PC-3 (cell line): ENCODE measurements at regions not wholly inside any gene's neighbourhood (a gene's known extent, or its start where the extent isn't known, plus 50 kb on each side); places are given as distances from the start of the nearest gene placed in this dataset.

Experiments used
- ATAC-seq: fragments of 200-7000 bp; cut with Tn5 transposase; 2 replicates; pipeline ENCODE4 v1.9.1; 2020; ENCODE audit warnings: mild to moderate bottlenecking, moderate library complexity
- BruUV-seq: library from RNA; stranded (reverse); fragments of 400-500 nt; replicated peaks from 2 replicates; lab custom pipeline; 2021; lab: Mats Ljungman, UMichigan
- CTCF ChIA-PET: fragments of 300-600 bp; sonication (Branson Sonifier 250); formaldehyde crosslinking; loops from one replicate; lab custom pipeline; 2022; ENCODE audit warnings: antibody characterized with exemption; lab: Charles Lee
- POLR2A ChIA-PET: fragments of 300-600 bp; sonication (Branson Sonifier 250); formaldehyde crosslinking; loops from one replicate; lab custom pipeline; 2022; ENCODE audit warnings: antibody characterized with exemption; ENCODE audit not compliant: unreplicated experiment; lab: Charles Lee
- DNase-seq: peaks from one replicate; pipeline ENCODE4 v3.0.0-alpha.2; 2015
- H2AFZ ChIP-seq: fragments of 300-600 bp; sonication (generic); 2 replicates; pipeline ENCODE4 v1.6.0; 2016; ENCODE audit warnings: antibody characterized with exemption, low read length
- H3F3A ChIP-seq: fragments of 300-600 bp; sonication (generic); one replicate; pipeline ENCODE4 v1.6.0; 2017; ENCODE audit warnings: antibody characterized with exemption, low read length, control low read depth, mild to moderate bottlenecking; ENCODE audit not compliant: unreplicated experiment
- H3K27ac ChIP-seq: fragments of 300-600 bp; sonication (generic); 2 replicates; pipeline ENCODE4 v1.5.1; 2016; ENCODE audit warnings: mild to moderate bottlenecking, low read length
- H3K27me3 ChIP-seq: fragments of 300-600 bp; sonication (generic); 2 replicates; pipeline ENCODE4 v1.6.1; 2016; ENCODE audit warnings: low read length, mixed read lengths
- H3K36me3 ChIP-seq: fragments of 300-600 bp; sonication (generic); 2 replicates; pipeline ENCODE4 v1.6.1; 2016; ENCODE audit warnings: low read depth, mixed run types, low read length, mixed read lengths
- H3K4me1 ChIP-seq: fragments of 300-600 bp; sonication (generic); 2 replicates; pipeline ENCODE4 v1.5.1; 2016; ENCODE audit warnings: low read length; ENCODE audit not compliant: insufficient read depth
- H3K4me2 ChIP-seq: fragments of 300-600 bp; sonication (generic); 2 replicates; pipeline ENCODE4 v1.6.0; 2016; ENCODE audit warnings: low read length
- H3K4me3 ChIP-seq: fragments of 300-600 bp; sonication (generic); 2 replicates; pipeline ENCODE4 v1.5.1; 2016; ENCODE audit warnings: mild to moderate bottlenecking, low read length, mixed read lengths
- H3K79me2 ChIP-seq: fragments of 300-600 bp; sonication (generic); 2 replicates; pipeline ENCODE4 v1.6.1; 2017; ENCODE audit warnings: low read length, mixed read lengths
- H3K9ac ChIP-seq: fragments of 300-600 bp; sonication (generic); 2 replicates; pipeline ENCODE4 v1.6.0; 2016; ENCODE audit warnings: mild to moderate bottlenecking, low read length
- H3K9me2 ChIP-seq: fragments of 300-600 bp; sonication (generic); replicated peaks from 2 replicates; pipeline ENCODE4 v1.6.1; 2016; ENCODE audit warnings: mixed run types, low read length, mixed read lengths
- H3K9me3 ChIP-seq: fragments of 300-600 bp; sonication (generic); 2 replicates; pipeline ENCODE4 v1.6.1; 2016; ENCODE audit warnings: low read length, mixed read lengths
- H4K20me1 ChIP-seq: fragments of 300-600 bp; sonication (generic); 2 replicates; pipeline ENCODE4 v1.6.1; 2016; ENCODE audit warnings: low read length, mixed read lengths
- EZH2 ChIP-seq: fragments of 300-600 bp; sonication (generic); IDR thresholded peaks from one replicate; pipeline ENCODE4 v1.6.1; 2017; ENCODE audit warnings: antibody characterized with exemption, mild to moderate bottlenecking, low read length; ENCODE audit not compliant: unreplicated experiment
- EZH2phosphoT487 ChIP-seq: fragments of 300-600 bp; sonication (generic); IDR thresholded peaks from 2 replicates; pipeline ENCODE4 v1.6.1; 2018; ENCODE audit warnings: mild to moderate bottlenecking, antibody characterized with exemption, low read length, borderline replicate concordance
- intact Hi-C: fragments of 100-400 bp; cut with micrococcal nuclease; formaldehyde crosslinking; loops from 2 replicates; pipeline ENCODE4 v1.9.0; 2023
- TF ChIP-seq, protein P1 (sequence below): fragments of 300-600 bp; sonication (generic); conservative IDR thresholded peaks from 2 replicates; pipeline ENCODE4 v1.5.1; 2017; ENCODE audit warnings: antibody characterized with exemption, low read depth, mild to moderate bottlenecking, low read length

DNA sequence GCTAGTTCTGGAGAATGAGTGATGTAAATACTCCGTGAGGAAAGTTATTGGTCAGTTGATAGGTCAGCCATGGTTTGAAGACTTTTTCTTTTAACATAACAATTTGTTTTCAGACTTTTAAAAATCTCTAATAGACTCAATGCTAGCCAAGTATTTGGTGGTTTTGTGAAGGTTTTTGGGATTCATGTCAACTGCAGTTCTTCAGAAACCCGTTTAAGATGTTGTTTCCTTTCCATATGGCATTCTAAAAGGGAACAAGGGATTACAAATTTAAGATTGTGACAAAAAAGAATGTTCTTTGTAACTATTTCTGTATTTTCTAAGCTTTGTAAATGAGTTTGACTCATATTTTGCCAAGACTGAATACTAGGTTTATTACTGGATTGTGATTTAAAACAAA lies 281.7 kb upstream of the COL8A1 start:
- Histone ChIP-seq H3F3A (no peaks in the 10 kb centered on the region), H4K20me1 (no peaks in the 10 kb centered on the region), H3K9me2 (no peaks in the 10 kb centered on the region), H3K79me2 (no peaks in the 10 kb centered on the region), H3K27me3 (no peaks in the 10 kb centered on the region; the same call in 1 of the 2 replicates), H3K4me3 (no peak overlapping the region), H3K4me1 (no peaks in the 10 kb centered on the region), H3K4me2 (no peak overlapping the region), H3K36me3 (no peaks in the 10 kb centered on the region), H2AFZ (no peak overlapping the region), H3K9ac (no peak overlapping the region), H3K27ac (no peak overlapping the region), H3K9me3 (no peaks in the 10 kb centered on the region)
- intact Hi-C loops, result no loop called here
- no TSS peak for BruUV-seq
- DNase-seq (no peak), ATAC-seq (no peak)
- CTCF ChIA-PET, result no interaction called here
- TF ChIP-seq EZH2phosphoT487 (no peak), EZH2 (no peak)
- TF ChIP-seq, protein P1, sequence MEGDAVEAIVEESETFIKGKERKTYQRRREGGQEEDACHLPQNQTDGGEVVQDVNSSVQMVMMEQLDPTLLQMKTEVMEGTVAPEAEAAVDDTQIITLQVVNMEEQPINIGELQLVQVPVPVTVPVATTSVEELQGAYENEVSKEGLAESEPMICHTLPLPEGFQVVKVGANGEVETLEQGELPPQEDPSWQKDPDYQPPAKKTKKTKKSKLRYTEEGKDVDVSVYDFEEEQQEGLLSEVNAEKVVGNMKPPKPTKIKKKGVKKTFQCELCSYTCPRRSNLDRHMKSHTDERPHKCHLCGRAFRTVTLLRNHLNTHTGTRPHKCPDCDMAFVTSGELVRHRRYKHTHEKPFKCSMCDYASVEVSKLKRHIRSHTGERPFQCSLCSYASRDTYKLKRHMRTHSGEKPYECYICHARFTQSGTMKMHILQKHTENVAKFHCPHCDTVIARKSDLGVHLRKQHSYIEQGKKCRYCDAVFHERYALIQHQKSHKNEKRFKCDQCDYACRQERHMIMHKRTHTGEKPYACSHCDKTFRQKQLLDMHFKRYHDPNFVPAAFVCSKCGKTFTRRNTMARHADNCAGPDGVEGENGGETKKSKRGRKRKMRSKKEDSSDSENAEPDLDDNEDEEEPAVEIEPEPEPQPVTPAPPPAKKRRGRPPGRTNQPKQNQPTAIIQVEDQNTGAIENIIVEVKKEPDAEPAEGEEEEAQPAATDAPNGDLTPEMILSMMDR, result no peak
- POLR2A ChIA-PET, result no interaction called here

DNA sequence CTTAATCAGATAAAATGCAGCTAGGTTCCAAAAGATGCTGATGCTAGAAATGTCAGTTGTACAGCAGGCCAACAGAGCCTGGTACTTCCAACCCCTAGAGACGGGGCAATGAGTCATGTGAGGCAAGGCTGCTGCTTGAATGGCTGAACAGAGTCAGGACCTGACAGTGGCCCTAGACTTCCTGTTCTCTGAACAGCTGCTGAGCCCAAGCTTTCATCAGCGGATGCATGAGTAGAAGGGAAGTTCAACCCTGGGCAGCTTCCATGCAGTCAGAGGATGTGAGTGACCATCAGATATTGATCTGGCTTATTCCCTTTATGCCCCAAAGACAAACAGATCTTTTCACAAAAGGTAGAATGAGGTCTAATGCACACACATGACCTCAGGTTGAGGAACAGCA lies 282.9 kb upstream of the COL8A1 start:
- H3K36me3 ChIP-seq, result no peaks in the 10 kb centered on the region
- BruUV-seq, result no TSS peak
- no peak overlapping the region for H3K4me2 ChIP-seq
- H3K9me3 ChIP-seq, result no peaks in the 10 kb centered on the region
- no peak for TF ChIP-seq EZH2phosphoT487
- TF ChIP-seq, protein P1, result no peak
- no peak for TF ChIP-seq EZH2
- no peak for ATAC-seq
- H3K27ac ChIP-seq, result no peak overlapping the region
- no peak overlapping the region for H2AFZ ChIP-seq
- no peaks in the 10 kb centered on the region for H3K4me1 ChIP-seq
- no peaks in the 10 kb centered on the region for H3F3A ChIP-seq
- ChIA-PET CTCF (no interaction called here), POLR2A (no interaction called here)
- no peaks in the 10 kb centered on the region for H3K9me2 ChIP-seq
- no peaks in the 10 kb centered on the region for H3K79me2 ChIP-seq
- no peaks in the 10 kb centered on the region; the same call in 1 of the 2 replicates for H3K27me3 ChIP-seq
- H3K4me3 ChIP-seq, result no peak overlapping the region
- intact Hi-C loops, result no loop called here
- H3K9ac ChIP-seq, result no peak overlapping the region
- no peak for DNase-seq
- no peaks in the 10 kb centered on the region for H4K20me1 ChIP-seq

DNA sequence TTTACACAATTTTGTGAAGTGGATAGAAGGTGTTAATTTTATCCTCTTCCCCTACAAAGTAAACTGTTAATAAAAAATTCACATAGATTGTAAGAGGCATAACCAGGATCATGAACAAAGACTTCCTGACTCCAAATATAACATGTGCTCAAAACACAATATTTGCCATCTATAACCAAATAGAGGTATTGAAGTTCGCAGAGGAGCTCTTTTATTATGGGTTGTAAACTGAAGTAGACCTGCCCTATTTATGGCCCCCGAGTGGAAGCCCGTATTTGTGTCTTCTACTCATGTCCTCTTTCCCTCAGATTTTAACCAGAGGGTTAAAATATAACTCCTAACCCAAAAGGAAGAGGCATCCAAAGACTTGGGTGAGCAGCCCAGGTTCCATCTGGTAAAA lies 285.6 kb upstream of the COL8A1 start:
- H4K20me1 ChIP-seq, result no peaks in the 10 kb centered on the region
- H3K4me3 ChIP-seq, result no peak overlapping the region
- H3K4me1 ChIP-seq, result no peaks in the 10 kb centered on the region
- no peak overlapping the region for H3K4me2 ChIP-seq
- H3K9me3 ChIP-seq, result no peaks in the 10 kb centered on the region
- H3K9ac ChIP-seq, result no peak overlapping the region
- TF ChIP-seq EZH2 (no peak), EZH2phosphoT487 (no peak)
- TF ChIP-seq, protein P1, result no peak
- no peaks in the 10 kb centered on the region for H3F3A ChIP-seq
- H3K27ac ChIP-seq, result no peak overlapping the region
- CTCF ChIA-PET, result no interaction called here
- H3K36me3 ChIP-seq, result no peaks in the 10 kb centered on the region
- POLR2A ChIA-PET, result no interaction called here
- no peaks in the 10 kb centered on the region for H3K79me2 ChIP-seq
- BruUV-seq, result no TSS peak
- DNase-seq (no peak), ATAC-seq (no peak)
- intact Hi-C loops, result no loop called here
- H3K9me2 ChIP-seq, result no peaks in the 10 kb centered on the region
- no peaks in the 10 kb centered on the region; the same call in 1 of the 2 replicates for H3K27me3 ChIP-seq
- no peak overlapping the region for H2AFZ ChIP-seq
